ENCODE measurements at regions not wholly inside any gene's neighbourhood (a gene's known extent, or its start where the extent isn't known, plus 50 kb on each side); places are given as distances from the start of the nearest gene placed in this dataset.
"Not testable (repeated sequence)": the region's sequence is repeated elsewhere in the genome, so short reads cannot be mapped to it uniquely, and the experiment has no call there.

DNA sequence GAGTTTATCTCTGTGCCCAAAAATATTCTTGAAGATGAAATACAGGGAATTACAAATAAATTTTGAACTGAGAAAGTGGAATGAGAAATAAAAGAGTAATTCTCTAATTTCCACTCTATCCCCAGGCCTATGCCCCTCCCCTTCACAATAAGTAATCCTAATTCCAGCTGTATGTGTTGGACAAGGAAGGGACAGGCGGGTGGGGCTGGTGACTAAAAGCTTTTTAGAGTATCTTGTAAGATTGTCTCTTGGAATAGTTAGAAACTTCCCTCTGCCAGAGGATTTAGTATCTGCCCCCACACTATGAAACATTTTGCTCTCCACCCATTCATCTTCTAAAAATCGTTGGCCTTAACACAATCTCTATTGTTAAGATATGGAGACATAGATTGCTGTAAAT is 199.2 kb downstream of the MBL2 start:
- DNase-seq (ENCODE audit: extremely low read depth, low read depth), result no peak
- H3K4me3 ChIP-seq (replicated peaks; ENCODE audit: low read depth, low read length), result no peak overlapping the region
- TF ChIP-seq, protein P1, sequence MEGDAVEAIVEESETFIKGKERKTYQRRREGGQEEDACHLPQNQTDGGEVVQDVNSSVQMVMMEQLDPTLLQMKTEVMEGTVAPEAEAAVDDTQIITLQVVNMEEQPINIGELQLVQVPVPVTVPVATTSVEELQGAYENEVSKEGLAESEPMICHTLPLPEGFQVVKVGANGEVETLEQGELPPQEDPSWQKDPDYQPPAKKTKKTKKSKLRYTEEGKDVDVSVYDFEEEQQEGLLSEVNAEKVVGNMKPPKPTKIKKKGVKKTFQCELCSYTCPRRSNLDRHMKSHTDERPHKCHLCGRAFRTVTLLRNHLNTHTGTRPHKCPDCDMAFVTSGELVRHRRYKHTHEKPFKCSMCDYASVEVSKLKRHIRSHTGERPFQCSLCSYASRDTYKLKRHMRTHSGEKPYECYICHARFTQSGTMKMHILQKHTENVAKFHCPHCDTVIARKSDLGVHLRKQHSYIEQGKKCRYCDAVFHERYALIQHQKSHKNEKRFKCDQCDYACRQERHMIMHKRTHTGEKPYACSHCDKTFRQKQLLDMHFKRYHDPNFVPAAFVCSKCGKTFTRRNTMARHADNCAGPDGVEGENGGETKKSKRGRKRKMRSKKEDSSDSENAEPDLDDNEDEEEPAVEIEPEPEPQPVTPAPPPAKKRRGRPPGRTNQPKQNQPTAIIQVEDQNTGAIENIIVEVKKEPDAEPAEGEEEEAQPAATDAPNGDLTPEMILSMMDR (IDR thresholded peaks at IDR 0.05; ENCODE audit: low read depth, low read length, missing control alignments), result no peak

DNA sequence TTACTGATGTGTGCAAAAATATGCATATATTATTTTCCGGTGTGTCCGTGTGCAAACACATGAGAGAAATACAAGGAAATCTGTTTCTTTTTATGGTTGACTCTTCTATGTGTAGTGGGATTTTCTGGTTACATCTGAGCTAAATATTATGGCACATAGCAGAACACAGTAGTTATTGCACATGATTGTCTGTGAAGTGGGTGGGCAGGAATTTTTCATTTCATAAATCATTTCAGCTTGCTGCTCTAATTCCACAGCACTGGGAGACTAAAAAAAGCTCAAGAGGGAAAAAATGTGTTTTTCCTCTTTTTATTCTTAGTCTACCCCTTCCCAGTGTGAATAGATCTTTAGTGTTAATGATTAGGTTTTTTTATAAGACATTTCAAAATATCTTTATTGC is 197.9 kb downstream of the MBL2 start:
- no peak for DNase-seq (ENCODE audit: extremely low read depth, low read depth)
- TF ChIP-seq, protein P1 (IDR thresholded peaks at IDR 0.05; ENCODE audit: low read depth, low read length, missing control alignments), result no peak
- no peak overlapping the region for H3K4me3 ChIP-seq (replicated peaks; ENCODE audit: low read depth, low read length)

DNA sequence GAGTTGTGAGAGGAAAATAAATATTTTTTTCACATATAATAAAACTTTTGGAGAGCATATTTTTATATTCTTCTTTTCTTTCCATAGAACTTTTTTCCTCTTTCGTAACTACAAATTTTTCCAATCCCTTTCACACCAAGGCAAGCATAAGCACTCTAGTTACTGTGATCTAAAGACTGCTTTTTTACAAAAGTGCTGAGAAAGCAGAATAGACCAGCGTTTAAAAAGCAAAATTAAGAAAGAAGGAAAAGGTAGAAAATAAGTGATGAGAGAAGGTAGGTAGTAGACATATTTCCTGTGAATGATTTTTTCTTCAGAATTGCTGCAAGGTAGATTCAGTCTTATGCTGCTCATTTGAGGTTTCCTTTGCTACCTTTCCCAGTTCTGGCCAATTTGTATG is 195.5 kb downstream of the MBL2 start:
- DNase-seq (ENCODE audit: extremely low read depth, low read depth), result no peak
- H3K4me3 ChIP-seq (replicated peaks; ENCODE audit: low read depth, low read length), result no peak overlapping the region
- TF ChIP-seq, protein P1 (IDR thresholded peaks at IDR 0.05; ENCODE audit: low read depth, low read length, missing control alignments), result no peak

GRCh38 chr10:52578871-52579405 is 193.6 kb downstream of the MBL2 start:
- TF ChIP-seq, protein P1 (IDR thresholded peaks at IDR 0.05; ENCODE audit: low read depth, low read length, missing control alignments), result no peak
- no peak for DNase-seq (ENCODE audit: extremely low read depth, low read depth)
- H3K4me3 ChIP-seq (replicated peaks; ENCODE audit: low read depth, low read length), result no peak overlapping the region

DNA sequence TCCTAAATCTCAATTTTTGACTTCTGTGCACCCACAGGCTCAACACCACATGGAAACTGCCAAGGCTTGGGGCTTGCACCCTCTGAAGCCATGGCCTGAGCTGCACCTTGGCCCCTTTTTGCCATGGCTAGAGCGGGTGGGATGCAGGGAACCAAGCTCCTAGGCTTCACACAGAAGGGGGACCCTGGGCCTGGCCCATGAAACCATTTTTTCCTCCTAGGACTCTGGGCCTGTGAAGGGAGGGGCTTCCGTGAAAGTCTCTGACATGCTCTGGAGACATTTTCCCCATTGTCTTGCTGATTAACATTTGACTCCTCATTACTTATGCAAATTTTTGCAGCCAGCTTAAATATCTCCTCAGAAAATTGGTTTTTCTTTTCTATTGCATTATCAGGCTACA is 190.9 kb downstream of the MBL2 start:
- H3K4me3 ChIP-seq (replicated peaks; ENCODE audit: low read depth, low read length); DNase-seq (ENCODE audit: extremely low read depth, low read depth): not testable (repeated sequence)

DNA sequence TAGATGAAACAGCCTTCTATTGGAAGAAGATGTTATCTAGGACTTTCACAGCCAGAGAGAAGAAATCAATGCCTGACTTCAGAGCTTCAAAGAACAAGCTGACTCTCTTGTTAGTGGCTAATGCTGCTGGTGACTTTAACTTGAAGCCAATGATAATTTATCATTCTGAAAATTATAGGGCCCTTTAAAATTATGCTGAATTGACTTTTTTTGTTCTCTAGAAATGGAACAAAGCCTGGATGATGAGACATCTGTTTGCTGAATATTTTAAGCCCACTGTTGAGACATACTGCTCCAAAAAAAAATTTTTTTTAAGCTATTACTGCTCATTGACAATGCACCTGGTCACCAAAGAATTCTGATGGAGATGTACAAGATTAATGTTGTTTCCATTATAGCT is 189.2 kb downstream of the MBL2 start:
- DNase-seq (ENCODE audit: extremely low read depth, low read depth), result no peak
- TF ChIP-seq, protein P1 (IDR thresholded peaks at IDR 0.05; ENCODE audit: low read depth, low read length, missing control alignments), result no peak
- H3K4me3 ChIP-seq (replicated peaks; ENCODE audit: low read depth, low read length), result no peak overlapping the region

- no peak overlapping the region for H3K4me3 ChIP-seq (replicated peaks; ENCODE audit: low read depth, low read length)
- no peak for DNase-seq (ENCODE audit: extremely low read depth, low read depth)
- TF ChIP-seq, protein P1 (IDR thresholded peaks at IDR 0.05; ENCODE audit: low read depth, low read length, missing control alignments), result no peak
Observed at GRCh38 chr10:52586710-52587109, 185.9 kb downstream of the MBL2 start.

Data from HFF-Myc (cell line).